GM21360 (cell line): ENCODE measurements at regions not wholly inside any gene's neighbourhood (a gene's known extent, or its start where the extent isn't known, plus 50 kb on each side); places are given as distances from the start of the nearest gene placed in this dataset.
A peak's percentile ranks its signal among the peaks of the same experiment; 100 is the strongest.

Source experiments
- ATAC-seq: cut with Tn5 transposase; IDR thresholded peaks from one replicate; pipeline ENCODE4 v1.9.1; 2021; ENCODE audit warnings: mild to moderate bottlenecking, moderate library complexity; ENCODE audit not compliant: unreplicated experiment

- no peak for ATAC-seq
Measured at GRCh38 chr2:234309431-234309830, 187.4 kb downstream of the ARL4C start.

GRCh38 chr2:234308813-234309195, 188.1 kb downstream of the ARL4C start:
- ATAC-seq = peak; percentile 81

- ATAC-seq = no peak
Measured at GRCh38 chr2:234308073-234308812, 188.6 kb downstream of the ARL4C start.

- ATAC-seq = no peak
Measured at GRCh38 chr2:234307322-234307961, 189.4 kb downstream of the ARL4C start.

- no peak for ATAC-seq
Measured at GRCh38 chr2:234306426-234307173, 190.3 kb downstream of the ARL4C start.

- no peak for ATAC-seq
Measured at GRCh38 chr2:234305846-234306245, 191.0 kb downstream of the ARL4C start.

GRCh38 chr2:234304950-234305349, 191.9 kb downstream of the ARL4C start:
- ATAC-seq = no peak

GRCh38 chr2:234302664-234302991, 194.3 kb downstream of the ARL4C start:
- no peak for ATAC-seq

GRCh38 chr2:234300932-234301823, 195.7 kb downstream of the ARL4C start:
- ATAC-seq = no peak

GRCh38 chr2:234300391-234300925, 196.4 kb downstream of the ARL4C start:
- ATAC-seq = no peak

- ATAC-seq = no peak
Measured at GRCh38 chr2:234298918-234299317, 198.0 kb downstream of the ARL4C start.

- ATAC-seq = no peak
Measured at GRCh38 chr2:234296991-234297390, 199.9 kb downstream of the ARL4C start.

- ATAC-seq = no peak
Measured at GRCh38 chr2:234293973-234294372, 202.9 kb downstream of the ARL4C start.

- no peak for ATAC-seq
Measured at GRCh38 chr2:234292962-234293243, 204.0 kb downstream of the ARL4C start.

- no peak for ATAC-seq
Measured at GRCh38 chr2:234292205-234292961, 204.5 kb downstream of the ARL4C start.

GRCh38 chr2:234291765-234292204, 205.1 kb downstream of the ARL4C start:
- no peak for ATAC-seq

GRCh38 chr2:234290671-234291070, 206.2 kb downstream of the ARL4C start:
- peak; percentile 48 for ATAC-seq

GRCh38 chr2:234289834-234290590, 206.9 kb downstream of the ARL4C start:
- no peak for ATAC-seq

- ATAC-seq = no peak
Measured at GRCh38 chr2:234288974-234289455, 207.9 kb downstream of the ARL4C start.
